ENCODE measurements at regions not wholly inside any gene's neighbourhood (a gene's known extent, or its start where the extent isn't known, plus 50 kb on each side); places are given as distances from the start of the nearest gene placed in this dataset.
A peak's percentile ranks its signal among the peaks of the same experiment; 100 is the strongest.
"Not testable (repeated sequence)": the region's sequence is repeated elsewhere in the genome, so short reads cannot be mapped to it uniquely, and the experiment has no call there.

DNA sequence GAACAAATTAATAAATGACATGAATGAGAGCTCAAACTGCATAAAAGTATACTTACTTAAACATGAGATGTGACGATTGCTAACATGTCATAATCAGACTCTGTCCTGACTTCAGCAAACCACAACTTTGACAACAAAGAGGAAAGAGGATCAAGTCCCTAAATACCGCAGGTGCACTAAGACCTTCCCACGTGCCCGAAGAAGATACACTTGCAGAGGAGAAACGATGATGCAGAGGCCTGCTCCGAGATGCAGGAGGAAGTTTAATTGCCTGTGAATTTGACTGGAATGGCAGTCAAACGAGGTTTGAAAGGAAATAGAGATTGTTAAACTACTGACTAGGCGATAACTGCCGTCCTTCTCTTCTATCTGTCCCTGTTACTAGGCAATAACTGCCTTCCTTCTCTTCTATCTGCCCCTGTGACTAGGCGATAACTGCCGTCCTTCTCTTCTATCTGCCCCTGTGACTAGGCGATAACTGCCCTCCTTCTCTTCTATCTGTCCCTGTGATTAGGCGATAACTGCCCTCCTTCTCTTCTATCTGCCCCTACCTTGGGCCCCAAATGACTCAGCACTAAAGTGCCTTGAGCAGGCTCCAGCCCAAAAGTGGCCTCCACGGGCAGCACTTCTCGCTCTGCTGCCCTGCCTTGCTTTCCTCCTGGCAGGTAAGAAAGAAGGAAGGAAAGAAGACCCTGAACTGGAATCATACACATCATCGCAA lies 2226.0 kb upstream of the DEFB115 start:
- DNase-seq = not testable (repeated sequence)

DNA sequence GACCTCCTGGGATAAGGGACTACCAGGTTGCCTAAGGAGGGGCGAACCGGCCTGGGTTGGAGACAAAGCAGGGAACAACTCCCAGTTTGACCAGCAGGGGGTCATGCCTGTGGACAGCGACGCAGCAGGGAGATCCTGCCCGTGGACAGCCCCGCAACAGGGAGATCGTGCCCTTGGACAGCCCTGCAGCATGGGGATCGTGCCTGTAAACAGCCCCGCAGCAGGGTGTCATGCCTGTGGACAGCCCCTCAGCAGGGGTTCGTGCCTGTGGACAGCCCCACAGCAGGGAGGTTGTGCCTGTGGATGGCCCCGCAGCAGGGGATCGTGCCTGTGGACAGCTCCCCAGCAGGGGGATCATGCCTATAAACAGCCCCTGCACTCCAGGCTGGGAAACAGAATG lies 2213.2 kb upstream of the DEFB115 start:
- DNase-seq = not testable (repeated sequence)

DNA sequence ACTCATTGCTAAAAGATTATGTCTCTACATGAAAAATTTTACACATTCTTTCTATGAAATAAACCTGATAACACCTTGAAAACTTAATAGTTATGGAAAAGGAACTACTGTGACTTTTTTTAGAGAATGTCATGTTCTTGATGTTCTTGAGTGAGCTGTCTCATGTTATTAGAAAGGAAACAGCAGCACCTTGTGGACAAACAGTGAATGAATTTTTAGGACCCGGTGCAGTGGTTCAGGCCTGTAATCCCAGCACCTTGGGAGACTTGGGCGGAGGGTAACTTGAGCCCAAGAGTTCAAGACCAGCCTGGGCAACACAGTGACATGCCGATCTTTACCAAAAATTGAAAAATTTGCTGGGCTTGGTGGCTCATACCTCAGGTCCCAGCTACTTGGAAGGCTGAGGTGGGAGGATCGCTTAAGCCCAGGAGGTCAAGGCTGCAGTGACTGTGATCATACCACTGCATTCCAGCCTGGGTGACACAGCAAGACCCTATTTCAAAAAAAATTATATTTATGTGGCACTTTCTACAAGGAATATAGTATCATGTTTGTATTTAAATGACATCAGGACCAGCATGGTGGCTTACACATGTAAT lies 2207.4 kb upstream of the DEFB115 start:
- not testable (repeated sequence) for DNase-seq

DNA sequence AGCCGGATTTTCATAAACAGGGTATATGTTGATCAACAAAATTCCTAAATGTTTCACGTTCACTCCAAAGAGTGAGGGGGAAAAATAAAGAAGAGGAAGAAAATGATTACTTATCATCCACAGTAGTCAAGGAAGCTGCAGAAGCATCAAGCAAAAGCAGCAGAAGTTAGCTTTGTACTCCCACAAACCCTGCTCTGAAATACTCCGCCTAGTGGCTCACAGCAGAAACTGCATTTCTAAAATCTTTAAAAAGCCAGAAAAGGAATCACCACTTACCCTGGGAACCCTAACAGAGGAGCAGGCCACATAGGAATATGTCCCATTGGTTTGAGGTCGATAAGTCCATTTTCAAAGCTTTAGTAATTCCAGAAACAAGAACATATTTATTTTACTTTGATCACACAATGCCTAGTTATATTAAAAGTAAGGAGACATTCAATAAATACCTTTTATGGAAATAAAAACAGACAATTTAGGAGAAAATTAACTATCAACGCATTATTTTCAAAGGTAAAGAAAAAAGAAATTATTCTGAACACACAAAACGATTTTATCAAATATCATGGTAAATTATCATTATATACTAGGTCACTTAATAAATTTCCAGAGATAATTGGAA lies 2199.5 kb upstream of the DEFB115 start:
- DNase-seq = not testable (repeated sequence)

DNA sequence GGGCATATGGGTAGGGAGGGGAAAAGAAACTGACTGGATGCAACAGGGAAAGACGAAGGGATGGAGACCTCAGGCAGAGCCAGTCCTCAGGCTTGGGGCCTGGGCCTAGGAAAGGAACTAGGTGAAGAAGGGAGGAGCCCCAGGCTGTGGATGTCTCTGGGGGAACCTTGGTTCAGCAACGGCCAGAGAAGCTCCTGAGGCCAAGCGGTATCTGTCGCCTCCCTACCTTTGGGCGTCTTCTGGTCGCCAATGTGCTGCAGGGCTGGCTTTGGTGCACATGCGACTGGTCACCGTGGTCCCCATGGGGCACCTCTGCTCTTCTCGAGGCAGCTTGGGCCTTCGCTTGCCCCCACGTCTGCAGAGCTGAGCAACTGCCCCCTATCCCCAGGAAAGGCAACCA lies 2195.0 kb upstream of the DEFB115 start:
- DNase-seq = not testable (repeated sequence)

DNA sequence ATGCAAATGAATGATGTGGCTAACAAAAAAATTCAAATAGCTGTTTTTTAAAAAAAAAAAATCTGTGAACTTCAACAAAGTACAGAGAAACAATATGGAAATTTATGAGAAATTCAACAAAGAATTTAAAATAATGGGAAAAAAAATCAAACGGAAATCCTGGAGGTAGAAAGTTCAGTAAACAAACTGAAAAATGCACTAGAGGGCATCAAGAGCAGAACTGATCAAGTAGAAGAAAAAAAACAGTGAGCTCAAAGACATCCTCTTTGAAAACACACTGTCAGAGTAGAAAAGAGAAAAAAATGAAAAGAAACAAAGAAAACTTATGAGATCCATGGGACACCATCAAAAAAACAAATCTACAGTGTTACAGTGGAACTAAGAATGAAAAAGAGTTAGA lies 2191.1 kb upstream of the DEFB115 start:
- not testable (repeated sequence) for DNase-seq

DNA sequence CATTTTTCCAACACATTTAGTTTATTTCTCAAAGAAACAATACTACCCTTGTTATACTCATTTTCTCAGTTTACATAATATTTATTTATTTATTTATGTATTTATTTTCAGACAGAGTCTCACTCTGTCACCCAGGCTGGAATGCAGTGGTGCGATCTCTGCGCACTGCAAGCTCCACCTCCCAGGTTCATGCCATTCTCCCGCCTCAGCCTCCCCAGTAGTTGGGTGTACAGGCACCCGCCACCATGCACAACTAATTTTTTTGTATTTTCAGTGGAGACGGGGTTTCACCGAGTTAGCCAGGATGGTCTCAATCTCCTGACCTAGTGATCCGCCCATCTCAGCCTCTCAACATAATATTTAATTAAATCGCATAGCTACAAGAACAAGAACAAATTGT lies 2183.8 kb upstream of the DEFB115 start:
- DNase-seq = not testable (repeated sequence)

DNA sequence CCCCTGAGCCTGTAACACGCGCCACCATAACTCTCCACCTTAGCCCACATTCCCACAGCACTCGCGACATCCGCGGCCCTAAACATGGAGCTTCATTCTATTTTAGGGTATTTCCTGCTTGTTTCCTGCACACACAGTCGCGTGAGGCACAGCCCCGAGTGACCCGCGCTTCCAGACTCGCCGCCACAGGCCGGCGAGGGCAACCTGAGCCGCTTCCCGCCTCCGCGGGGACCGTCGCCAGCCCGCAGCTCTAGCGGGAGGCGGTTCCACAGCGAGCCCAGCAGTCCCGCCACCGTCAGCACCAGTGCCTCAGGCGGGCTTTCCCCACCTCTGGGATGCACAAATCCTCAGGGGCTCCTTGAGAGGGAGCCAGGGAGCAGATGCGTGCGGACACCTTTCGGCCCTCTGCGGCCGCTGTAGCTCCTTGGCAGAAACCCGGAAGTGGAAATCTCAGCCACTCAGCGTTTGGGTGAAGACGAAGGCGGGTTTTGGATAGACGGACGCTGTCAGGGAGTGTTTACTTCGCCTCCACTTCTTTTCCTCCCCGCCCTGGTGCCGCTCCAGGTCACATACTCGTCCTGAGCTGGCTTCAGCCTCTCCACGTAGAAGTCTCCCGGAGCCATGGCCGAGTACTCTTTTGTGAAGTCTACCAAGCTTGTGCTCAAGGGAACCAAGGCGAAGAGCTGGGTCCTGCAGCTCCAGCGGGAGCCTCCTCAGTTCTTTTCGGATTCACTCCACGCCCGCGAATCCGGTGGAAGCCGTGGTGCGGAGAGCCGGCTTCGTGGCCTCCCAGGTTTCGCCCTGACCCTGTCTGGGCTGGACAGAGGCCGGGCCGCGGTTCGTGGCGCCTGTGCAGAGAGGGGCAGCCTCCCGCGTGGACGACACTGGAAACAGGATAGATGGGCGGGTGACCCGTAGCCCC lies 2177.4 kb upstream of the DEFB115 start:
- peak; percentile 58 for DNase-seq

DNA sequence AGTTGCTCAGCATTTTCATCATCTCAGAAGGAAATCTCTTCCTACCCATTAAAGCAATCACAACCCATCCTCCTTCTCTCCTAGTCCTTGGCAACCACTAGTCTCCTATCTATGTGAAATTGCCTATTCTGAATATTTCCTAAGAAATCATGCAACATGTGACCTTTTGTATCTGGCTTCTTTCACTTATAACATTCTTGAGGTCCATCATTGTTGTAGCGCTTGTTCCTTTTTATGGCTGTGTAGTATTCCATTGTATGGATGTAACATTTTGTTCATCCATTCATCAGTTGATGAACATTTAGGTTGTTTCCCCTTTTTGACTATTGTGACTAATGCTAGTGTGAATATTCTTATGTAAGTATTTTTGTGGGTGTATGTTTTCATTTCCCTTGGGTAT lies 2175.8 kb upstream of the DEFB115 start:
- not testable (repeated sequence) for DNase-seq

DNA sequence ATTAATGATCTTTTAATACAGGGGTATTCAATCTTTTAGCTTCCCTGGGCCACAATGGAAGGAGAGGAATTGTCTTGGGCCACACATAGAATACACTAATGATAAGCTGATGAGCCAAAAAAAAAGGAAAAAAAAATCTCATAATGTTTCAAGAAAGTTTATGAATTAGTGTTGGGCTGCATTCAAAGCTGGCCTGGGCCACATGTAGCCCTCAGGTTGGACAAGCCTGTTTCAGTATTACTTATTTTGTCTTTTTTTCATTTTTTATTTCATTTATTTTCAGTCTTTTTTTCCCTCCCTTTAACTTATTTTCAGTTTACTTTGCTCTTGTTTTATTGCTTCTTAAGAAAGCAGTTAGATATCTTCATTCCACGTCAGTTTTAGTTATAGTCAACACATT lies 2171.8 kb upstream of the DEFB115 start:
- DNase-seq = no peak

DNA sequence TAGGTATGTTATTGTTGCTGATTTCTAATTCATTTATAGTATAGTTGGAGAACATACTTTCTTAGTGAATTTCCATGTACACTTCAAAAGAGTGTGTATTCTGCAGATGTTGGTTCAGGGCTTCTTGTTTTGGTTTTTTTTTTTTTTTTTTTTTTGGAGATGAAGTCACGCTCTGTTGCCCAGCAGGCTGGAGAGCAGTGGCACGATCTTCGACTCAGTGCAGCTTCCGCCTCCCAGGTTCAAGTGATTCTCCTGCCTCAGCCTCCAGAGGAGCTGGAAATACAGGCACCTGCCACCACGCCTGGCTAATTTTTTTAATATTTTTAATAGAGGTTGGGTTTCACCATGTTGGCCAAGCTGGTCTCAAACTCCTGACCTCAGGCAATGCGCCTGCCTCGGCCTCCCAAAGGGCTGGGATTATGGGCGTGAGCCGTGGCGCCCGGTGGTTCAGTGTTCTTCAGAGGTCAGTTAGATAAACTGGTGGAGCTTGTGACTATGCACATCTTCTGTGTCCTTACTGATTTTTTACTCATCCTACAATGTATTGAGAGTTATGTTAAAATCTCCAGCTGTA lies 2171.2 kb upstream of the DEFB115 start:
- DNase-seq = not testable (repeated sequence)

DNA sequence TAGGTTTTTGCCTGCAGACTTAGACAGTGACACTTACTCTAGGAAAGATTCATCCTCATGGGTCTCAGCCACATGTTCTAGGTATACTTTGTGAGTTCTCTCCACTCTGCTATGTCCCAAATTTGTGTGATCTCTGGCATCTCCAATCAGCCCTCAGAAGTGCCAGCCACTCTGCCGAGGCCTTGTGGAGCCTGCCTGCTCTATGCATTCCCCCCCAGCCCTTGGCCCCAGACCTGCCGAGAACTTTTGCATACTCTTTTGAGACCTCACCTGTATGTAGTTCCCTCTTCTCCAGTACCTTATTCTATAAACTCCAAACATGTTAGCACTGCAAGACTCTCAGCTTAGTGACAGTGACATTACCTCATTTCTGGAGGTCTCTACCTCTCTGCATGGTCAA lies 2170.5 kb upstream of the DEFB115 start:
- no peak for DNase-seq

DNA sequence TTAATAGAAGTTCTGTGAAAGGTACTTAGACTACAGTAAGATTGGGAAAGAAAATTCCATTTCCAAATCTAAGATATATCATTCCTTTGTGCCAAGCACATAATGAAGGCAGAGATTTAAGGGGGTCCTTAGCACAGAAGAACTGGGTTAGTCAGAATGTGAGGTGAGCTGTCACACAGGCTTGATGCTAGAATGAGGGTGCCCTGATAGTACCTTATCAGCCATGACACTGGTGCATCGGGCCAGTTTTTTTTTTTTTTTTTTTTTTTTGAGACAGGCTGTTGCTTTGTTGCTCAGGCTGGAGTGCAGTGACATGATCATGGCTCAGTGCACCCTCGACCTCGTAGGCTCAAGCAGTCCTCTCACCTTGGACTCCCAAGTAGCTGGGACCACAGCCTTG lies 2169.6 kb upstream of the DEFB115 start:
- DNase-seq = not testable (repeated sequence)

DNA sequence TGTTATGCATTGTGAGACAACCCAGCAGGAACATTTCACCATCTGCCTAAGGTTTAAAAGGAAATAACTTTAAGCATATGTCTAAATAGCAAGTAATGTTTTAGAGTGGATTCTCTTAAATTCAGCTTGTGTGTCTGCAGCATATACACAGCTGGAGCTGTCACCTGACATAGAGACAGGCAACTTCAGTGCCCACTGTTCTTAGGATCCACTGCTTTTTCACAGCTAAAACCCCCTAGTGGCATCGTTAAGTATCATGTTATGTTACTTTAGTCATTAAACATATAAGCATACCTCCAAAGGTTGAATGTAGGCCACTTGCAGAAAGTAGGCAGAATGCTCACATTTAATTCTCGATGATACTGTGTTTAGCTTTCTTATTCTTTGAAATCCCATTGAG lies 2169.0 kb upstream of the DEFB115 start:
- DNase-seq = not testable (repeated sequence)

DNA sequence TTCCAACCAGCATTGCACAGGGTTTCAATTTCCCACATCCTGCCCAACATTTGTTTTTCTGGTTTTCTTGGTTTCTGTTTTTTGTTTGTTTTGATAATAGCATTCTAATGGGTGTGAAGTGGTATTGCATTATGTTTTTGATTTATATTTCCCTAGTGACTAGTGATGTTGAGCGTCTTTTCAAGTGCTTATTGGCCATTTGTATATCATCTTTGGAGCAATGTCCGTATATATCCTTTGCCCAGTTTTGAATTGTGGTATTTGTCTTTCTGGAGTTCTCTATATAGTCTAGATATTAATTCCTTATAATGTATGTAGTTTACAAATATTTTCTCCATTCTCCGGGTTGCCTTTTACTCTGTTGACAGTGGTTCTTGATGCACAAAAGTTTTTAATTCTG lies 2168.1 kb upstream of the DEFB115 start:
- DNase-seq = not testable (repeated sequence)

DNA sequence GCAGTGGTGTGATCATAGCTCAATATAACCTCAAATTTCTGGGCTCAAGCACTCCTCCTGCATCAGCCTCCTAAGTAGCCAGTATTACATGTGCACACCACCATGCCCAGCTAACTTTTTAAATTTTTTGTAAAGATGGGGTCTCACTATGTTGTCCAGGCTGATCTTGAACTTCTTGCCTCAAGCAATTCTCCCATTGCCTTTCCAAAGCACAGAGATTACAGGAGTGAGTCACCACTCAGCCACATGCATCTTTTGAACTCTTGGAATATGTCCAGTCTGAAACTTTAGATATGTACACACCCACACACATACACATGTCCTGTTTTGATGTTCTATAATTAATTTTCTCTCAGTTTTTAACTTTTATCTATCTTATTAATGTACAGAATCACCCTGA lies 2163.5 kb upstream of the DEFB115 start:
- DNase-seq = not testable (repeated sequence)

DNA sequence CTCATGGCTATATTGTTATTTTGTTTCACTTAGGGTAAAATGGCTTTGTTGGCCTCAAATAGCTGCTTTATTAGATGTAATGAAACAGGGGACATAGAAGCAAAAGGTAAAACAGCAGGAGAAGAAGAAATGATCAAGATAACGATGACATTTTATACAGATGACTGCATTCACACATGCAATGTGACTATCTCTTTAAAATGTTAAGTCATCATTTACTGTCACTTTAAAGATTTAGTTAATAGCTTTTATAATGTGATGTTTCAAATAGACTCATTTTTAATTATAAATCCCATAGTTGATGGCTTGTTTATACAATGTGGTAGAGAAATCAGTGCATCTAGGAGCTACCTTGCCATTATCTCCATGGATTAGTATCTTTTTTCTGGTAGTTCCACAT lies 2160.8 kb upstream of the DEFB115 start:
- DNase-seq = not testable (repeated sequence)

DNA sequence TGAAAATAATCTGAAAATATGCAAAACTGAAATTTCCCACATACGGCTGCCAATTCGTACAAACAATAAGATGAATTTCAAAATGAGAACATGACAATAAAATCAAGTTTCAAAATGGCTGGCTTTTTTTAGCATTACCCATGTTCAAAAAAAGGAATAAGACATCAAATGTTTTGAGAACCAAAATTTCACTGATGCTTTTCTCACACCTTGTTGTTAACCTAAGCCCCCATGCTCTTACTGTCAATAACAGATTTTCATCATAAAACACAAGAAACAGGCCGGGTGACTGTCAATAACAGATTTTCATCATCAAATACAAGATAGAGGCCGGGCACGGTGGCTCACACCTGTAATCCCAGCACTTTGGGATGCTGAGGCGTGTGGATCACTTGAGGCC lies 2149.6 kb upstream of the DEFB115 start:
- not testable (repeated sequence) for DNase-seq

DNA sequence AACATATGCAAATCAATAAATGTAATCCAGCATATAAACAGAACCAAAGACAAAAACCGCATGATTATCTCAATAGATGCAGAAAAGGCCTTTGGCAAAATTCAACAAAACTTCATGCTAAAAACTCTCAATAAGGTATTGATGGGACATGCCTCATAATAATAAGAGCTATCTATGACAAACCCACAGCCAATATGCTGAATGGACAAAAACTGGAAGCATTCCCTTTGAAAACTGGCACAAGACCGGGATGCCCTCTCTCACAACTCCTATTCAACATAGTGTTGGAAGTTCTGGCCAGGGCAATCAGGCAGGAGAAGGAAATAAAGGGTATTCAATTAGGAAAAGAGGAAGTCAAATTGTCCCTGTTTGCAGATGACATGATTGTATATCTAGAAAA lies 2148.1 kb upstream of the DEFB115 start:
- not testable (repeated sequence) for DNase-seq

DNA sequence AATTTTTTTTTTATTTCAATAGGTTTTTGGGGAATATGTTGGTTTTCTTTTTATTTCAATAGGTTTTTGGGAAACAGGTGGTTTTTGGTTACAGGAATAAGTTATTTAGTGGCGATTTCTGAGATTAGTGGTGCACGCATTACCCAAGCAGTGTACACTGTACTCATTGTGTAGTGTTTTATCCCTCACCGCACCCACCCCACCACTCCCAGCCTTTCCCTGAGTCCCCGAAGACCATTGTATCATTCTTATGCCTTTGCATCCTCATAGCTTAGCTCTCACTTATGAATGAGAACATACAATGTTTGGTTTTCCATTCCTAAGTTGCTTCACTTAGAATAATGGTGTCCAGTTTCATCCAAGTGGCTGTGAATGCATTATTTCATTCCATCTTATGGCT lies 2142.4 kb upstream of the DEFB115 start:
- not testable (repeated sequence) for DNase-seq

DNA sequence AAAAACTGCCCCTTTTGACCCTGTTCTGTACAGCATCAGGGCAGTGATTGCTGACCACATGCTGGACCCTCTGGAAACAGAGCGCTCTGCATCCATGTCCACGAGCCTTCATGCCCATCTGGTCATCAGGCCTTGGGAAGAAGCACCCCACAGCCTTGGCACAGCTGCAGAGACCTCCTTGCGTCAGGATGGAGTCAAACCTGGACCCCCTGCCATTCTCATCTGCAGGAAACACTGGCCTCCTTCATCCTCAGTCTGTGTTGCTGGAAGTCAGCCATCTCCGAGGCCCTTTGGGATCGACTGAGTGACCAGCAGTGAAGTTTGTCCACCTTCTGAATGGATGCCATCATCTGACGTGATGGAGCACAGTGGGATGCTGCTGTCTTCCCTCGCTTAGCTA lies 2138.3 kb upstream of the DEFB115 start:
- DNase-seq = no peak

DNA sequence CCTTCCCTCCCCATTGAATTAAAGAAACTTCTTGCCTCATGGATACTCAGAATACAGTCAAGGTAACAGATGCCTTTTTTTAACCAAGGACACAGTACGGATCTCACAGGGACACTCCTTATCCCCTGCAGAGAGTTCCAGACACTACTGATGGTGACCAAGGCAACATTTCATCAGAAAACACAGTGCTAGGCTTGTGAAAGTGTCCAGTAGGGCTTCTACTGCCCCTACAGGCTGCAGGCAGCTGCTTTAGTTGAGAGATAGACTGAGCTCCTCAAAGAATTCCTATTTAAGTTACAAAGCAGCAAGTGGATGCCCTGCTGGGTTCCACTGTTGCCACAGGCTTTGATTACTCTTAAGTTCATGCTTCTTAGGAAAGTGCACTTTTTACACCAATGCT lies 2137.8 kb upstream of the DEFB115 start:
- DNase-seq = not testable (repeated sequence)

DNA sequence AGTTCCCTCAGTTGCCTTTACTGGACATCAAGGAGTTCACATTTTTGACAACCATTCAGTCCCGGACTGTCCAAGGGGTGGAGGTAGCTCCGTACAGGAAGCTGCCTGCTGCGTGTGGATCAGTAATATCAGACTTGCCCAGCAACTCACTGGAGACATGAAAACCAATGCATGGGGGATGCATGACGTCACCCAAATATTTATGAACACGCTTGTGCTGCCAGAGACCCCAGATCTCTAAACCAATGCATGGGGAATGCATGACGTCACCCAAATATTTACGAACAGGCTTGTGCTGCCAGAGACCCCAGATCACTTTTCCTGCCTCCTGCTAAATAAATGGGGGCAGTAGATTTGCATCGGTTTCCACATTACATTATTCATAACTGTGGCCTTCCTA lies 2137.4 kb upstream of the DEFB115 start:
- not testable (repeated sequence) for DNase-seq
